GM10266 (cell line): ENCODE measurements at regions not wholly inside any gene's neighbourhood (a gene's known extent, or its start where the extent isn't known, plus 50 kb on each side); places are given as distances from the start of the nearest gene placed in this dataset.
"Not testable (repeated sequence)": the region's sequence is repeated elsewhere in the genome, so short reads cannot be mapped to it uniquely, and the experiment has no call there.

ENCODE experiments used
- DNase-seq: peaks from one replicate; pipeline ENCODE4 v3.0.0; 2012; ENCODE audit errors: extremely low spot score
- TF ChIP-seq, protein P1 (sequence below): IDR thresholded peaks from 2 replicates; pipeline ENCODE4 v1.5.1; 2012; ENCODE audit warnings: mild to moderate bottlenecking, low read depth; ENCODE audit not compliant: control insufficient read depth, insufficient read depth; ENCODE audit errors: missing control alignments

- TF ChIP-seq, protein P1, sequence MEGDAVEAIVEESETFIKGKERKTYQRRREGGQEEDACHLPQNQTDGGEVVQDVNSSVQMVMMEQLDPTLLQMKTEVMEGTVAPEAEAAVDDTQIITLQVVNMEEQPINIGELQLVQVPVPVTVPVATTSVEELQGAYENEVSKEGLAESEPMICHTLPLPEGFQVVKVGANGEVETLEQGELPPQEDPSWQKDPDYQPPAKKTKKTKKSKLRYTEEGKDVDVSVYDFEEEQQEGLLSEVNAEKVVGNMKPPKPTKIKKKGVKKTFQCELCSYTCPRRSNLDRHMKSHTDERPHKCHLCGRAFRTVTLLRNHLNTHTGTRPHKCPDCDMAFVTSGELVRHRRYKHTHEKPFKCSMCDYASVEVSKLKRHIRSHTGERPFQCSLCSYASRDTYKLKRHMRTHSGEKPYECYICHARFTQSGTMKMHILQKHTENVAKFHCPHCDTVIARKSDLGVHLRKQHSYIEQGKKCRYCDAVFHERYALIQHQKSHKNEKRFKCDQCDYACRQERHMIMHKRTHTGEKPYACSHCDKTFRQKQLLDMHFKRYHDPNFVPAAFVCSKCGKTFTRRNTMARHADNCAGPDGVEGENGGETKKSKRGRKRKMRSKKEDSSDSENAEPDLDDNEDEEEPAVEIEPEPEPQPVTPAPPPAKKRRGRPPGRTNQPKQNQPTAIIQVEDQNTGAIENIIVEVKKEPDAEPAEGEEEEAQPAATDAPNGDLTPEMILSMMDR: no peak
- DNase-seq: no peak
Observed at GRCh38 chr17:5896215-5896614, 174.0 kb upstream of the WSCD1 start.

DNA sequence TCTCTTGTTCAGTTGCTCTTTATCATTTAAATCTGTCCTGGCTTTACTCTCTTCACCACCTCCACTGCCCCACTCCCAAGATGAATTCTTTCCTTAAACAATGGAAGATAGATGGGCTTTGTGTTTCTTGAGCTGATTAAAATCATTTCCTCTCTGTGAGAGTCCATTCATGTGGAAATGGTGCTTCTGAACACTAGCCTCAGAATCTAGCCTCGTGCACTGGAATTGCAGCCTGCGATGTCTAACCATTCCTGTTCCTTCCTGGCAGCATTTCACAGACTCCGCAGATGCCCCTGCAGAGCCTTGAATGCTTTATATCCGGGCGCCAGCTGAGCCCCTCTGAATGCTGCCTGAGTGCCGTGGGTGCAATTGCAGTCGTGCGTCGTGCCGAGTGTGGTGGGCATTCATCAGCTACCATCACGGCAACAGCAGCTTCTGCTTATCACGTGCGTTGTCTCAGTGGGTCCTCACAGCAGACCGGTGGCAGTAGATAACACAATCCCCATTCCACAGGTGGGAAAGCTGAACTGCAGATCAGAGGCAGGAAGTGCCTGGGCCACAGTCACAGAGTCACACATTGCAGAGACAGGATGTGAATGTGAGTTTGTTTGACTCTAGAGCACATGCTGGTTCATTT is 172.8 kb upstream of the WSCD1 start:
- TF ChIP-seq, protein P1: no peak
- no peak for DNase-seq

DNA sequence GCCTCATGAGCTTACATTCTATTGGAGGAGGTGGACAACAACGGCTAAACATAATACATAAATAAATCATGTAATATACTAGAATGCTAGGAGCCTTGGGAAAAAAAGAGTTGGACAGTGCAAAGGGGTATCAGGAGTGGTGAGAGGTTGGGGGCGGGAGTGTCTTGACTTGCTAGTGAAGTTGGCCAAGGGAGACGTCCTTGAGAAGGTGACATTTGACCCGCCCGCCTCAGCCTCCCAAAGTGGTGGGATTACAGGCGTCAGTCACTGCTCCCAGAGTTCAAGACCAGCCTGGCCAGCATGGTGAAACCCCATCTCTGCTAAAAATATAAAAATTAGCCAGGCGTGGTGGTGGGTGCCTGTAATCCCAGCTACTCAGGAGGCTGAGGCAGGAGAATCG is 172.2 kb upstream of the WSCD1 start:
- not testable (repeated sequence) for DNase-seq

DNA sequence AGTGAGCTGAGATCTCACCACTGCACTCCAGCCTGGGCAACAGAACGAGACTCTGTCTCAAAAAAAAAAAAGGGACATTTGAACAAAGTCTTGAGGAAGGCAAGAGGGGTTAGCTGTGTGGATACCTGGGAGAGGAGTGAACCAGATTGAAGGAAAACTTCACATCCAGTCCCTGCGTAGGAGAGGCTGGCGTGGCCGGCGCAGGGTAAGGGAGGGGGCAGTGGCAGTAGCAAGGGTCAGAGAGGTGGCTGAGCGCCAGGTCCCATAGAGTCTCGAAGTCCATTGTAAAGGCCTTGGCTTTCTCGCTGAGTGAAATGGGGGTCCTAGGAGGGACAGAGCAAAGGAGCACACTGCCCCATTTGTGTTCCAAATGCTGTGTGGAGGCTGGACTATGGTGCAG is 171.8 kb upstream of the WSCD1 start:
- no peak for DNase-seq
- TF ChIP-seq, protein P1: no peak

- no peak for DNase-seq
- TF ChIP-seq, protein P1: no peak
Observed at GRCh38 chr17:5899496-5900195, 170.5 kb upstream of the WSCD1 start.

DNA sequence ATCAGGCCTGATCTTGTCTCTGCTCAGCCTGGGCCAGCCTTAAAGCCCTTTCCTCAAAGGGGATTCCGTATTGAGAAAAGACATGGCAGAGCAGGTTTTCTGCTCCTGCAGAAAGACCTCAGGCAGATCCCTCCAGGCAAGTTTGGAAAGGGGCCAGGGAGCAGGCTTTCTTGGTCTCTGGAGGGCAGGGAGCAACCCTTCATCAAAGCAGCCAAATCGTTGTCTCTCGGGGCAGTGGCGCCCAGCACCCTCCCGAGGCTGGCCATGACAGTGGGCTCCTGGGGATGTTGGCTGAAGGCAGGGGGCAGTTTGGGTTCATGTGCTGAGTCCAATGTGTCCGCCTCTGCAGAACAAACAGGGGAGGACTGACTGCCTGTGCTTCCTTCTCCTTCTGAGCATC is 168.4 kb upstream of the WSCD1 start:
- DNase-seq: no peak

DNA sequence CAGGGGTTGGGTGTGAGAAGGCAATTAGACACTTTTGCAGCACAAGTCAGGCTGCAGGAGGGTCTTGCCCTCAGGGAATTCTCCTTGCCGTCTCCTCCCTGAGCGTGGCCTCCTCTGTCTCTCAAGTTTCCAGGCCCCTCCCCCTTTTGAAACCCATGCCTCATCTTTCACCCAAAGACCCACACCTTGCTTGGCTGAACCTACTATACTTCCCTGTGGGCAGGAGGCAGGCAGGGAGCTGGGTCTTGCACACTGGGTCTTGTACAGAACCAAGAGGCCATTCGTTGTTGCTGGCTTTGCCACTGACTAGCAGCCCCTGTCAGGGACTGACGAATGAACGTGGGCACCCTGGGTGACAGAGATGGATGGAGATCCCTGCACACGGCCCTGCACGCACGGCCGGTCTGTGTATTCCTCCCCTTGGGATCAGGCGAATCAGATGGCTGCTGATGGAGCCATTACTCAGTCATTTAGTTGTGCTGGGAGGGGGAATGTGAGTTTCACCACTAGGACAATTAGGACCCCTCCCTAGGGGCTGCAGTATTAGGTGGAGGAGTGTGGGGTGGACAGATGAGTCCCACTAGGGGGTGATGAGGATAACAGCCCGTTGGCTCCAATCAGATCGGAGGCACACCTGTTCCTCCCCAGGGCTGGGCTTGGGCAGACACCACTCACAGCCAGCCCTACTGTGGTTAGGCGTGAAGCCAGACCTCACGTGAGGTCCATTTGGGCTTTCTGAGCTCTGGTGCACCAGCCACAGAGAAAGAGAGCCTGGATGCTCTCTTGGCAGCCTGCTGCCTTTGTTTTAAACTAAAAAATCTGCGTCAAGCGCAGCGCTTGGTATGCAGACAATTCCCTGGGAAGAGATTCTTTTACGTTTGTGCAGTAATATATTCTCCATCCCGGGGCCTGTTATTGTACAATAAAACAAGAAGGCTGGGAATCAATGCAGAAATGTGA is 167.7 kb upstream of the WSCD1 start:
- TF ChIP-seq, protein P1: no peak

More for the DNA sequence above, 168.4 kb upstream of the WSCD1 start:
- TF ChIP-seq, protein P1: no peak

More for the DNA sequence above, 167.7 kb upstream of the WSCD1 start:
- DNase-seq: no peak
